SK-N-SH (cell line): ENCODE measurements at regions not wholly inside any gene's neighbourhood (a gene's known extent, or its start where the extent isn't known, plus 50 kb on each side); places are given as distances from the start of the nearest gene placed in this dataset.

ENCODE experiments used
- CTCF ChIA-PET: fragments of 300-600, 350-600 bp; formaldehyde crosslinking; extraction: SDS; loops from one replicate; lab custom pipeline; 2021; lab: Yijun Ruan, JAX
- POLR2A ChIA-PET: fragments of 350-600 bp; sonication (Branson Sonifier 250); formaldehyde crosslinking; extraction: SDS; loops from one replicate; lab custom pipeline; 2020; ENCODE audit warnings: antibody characterized with exemption, inconsistent platforms; lab: Yijun Ruan, JAX
- DNase-seq: peaks from one replicate; pipeline ENCODE4 v3.0.0; 2012
- H2AFZ ChIP-seq: fragments of 200-600 bp; sonication (generic); 2 replicates; pipeline ENCODE4 v1.8.1; 2016; ENCODE audit warnings: antibody characterized with exemption, mild to moderate bottlenecking, low read depth
- H3F3A ChIP-seq: fragments of 200-600 bp; sonication (generic); replicated peaks from 2 replicates; pipeline ENCODE3; 2016; ENCODE audit warnings: antibody characterized with exemption, mild to moderate bottlenecking; ENCODE audit not compliant: insufficient read depth
- H3K27ac ChIP-seq, 2 experiments: fragments of 200-500 bp in 1 of 2; fragments of 200-600 bp in 1 of 2; sonication (Bioruptor generic) in 1 of 2; sonication (generic), shearing (Covaris generic) in 1 of 2; 2 replicates each; pipeline versions ENCODE4 v1.5.1 to v1.6.1; 2014 to 2016; ENCODE audit warnings: low read depth in 2 of 2, inconsistent platforms in 1 of 2, low read length in 1 of 2, mild to moderate bottlenecking in 1 of 2, mixed read lengths in 1 of 2
- H3K27me3 ChIP-seq: fragments of 200-600 bp; sonication (generic), shearing (Covaris generic); 2 replicates; pipeline ENCODE4 v1.6.1; 2016; ENCODE audit warnings: mixed run types; ENCODE audit not compliant: insufficient read depth
- H3K36me3 ChIP-seq, 2 experiments: fragments of 200-500 bp in 1 of 2; fragments of 200-600 bp in 1 of 2; sonication (Bioruptor generic) in 1 of 2; sonication (generic) in 1 of 2; replicated peaks in 1 of 2; 2 replicates each; pipeline versions ENCODE3 to v1.5.1; 2014 to 2016; ENCODE audit warnings: low read length in 1 of 2, mild to moderate bottlenecking in 1 of 2; ENCODE audit not compliant: insufficient read depth in 2 of 2, control insufficient read depth in 1 of 2
- H3K4me1 ChIP-seq, 2 experiments: fragments of 200-500 bp in 1 of 2; fragments of 200-600 bp in 1 of 2; sonication (Bioruptor generic) in 1 of 2; sonication (generic), shearing (Covaris generic) in 1 of 2; 2 replicates each; pipeline versions ENCODE4 v1.5.1 to v1.6.1; 2014 to 2016; ENCODE audit warnings: low read depth in 1 of 2, low read length in 1 of 2, mixed run types in 1 of 2; ENCODE audit not compliant: insufficient read depth in 2 of 2, control insufficient read depth in 1 of 2
- H3K4me2 ChIP-seq: fragments of 200-600 bp; sonication (generic), shearing (Covaris generic); 2 replicates; pipeline ENCODE4 v1.6.1; 2017; ENCODE audit warnings: mixed run types
- H3K4me3 ChIP-seq, 2 experiments: fragments of 200-500 bp in 1 of 2; fragments of 200-600 bp in 1 of 2; sonication (Bioruptor generic) in 1 of 2; sonication (generic), shearing (Covaris generic) in 1 of 2; 2 replicates each; pipeline versions ENCODE4 v1.5.1 to v1.8.1; 2014 to 2016; ENCODE audit warnings: low read depth in 2 of 2, inconsistent platforms in 1 of 2, low read length in 1 of 2, mild to moderate bottlenecking in 1 of 2, mixed read lengths in 1 of 2, moderate library complexity in 1 of 2
- H3K79me2 ChIP-seq: fragments of 200-600 bp; sonication (generic); 2 replicates; pipeline ENCODE4 v1.8.1; 2017; ENCODE audit warnings: mild to moderate bottlenecking; ENCODE audit not compliant: insufficient read depth
- H3K9ac ChIP-seq: fragments of 200-600 bp; sonication (generic); 2 replicates; pipeline ENCODE4 v1.6.1; 2017; ENCODE audit warnings: mixed run types
- H3K9me2 ChIP-seq: fragments of 200-600 bp; sonication (generic); 2 replicates; pipeline ENCODE4 v1.6.1; 2017; ENCODE audit warnings: mixed run types
- H3K9me3 ChIP-seq: fragments of 200-600 bp; sonication (generic); 2 replicates; pipeline ENCODE4 v1.6.1; 2017; ENCODE audit warnings: mixed run types, mild to moderate bottlenecking, moderate library complexity
- H4K20me1 ChIP-seq: fragments of 200-600 bp; sonication (generic); 2 replicates; pipeline ENCODE4 v1.6.1; 2017; ENCODE audit warnings: mild to moderate bottlenecking, mixed run types; ENCODE audit not compliant: insufficient read depth
- ELF1 ChIP-seq: IDR thresholded peaks from 2 replicates; pipeline ENCODE4 v1.4.0; 2012
- EP300 ChIP-seq, 2 experiments: IDR thresholded peaks; 2 replicates each; pipeline versions ENCODE4 v1.4.0 to v1.6.1; 2012; ENCODE audit warnings: borderline replicate concordance in 1 of 2, low read depth in 1 of 2, low read length in 1 of 2
- FOSL2 ChIP-seq: IDR thresholded peaks from 2 replicates; pipeline ENCODE4 v1.4.0; 2012; ENCODE audit warnings: low read depth, mild to moderate bottlenecking, moderate library complexity, borderline replicate concordance
- FOXM1 ChIP-seq: IDR thresholded peaks from 2 replicates; pipeline ENCODE4 v1.4.0; 2012; ENCODE audit warnings: low read depth, mild to moderate bottlenecking
- GATA2 ChIP-seq: sonication (generic); formaldehyde crosslinking; IDR thresholded peaks from 2 replicates; pipeline ENCODE4 v1.5.0; 2020; ENCODE audit warnings: mild to moderate bottlenecking, missing genetic modification reagents
- JUND ChIP-seq: IDR thresholded peaks from 2 replicates; pipeline ENCODE4 v1.4.0; 2012
- NFIC ChIP-seq: IDR thresholded peaks from 2 replicates; pipeline ENCODE4 v1.4.0; 2012; ENCODE audit warnings: borderline replicate concordance
- NRF1 ChIP-seq: IDR thresholded peaks from 2 replicates; pipeline ENCODE4 v1.6.1; 2012; ENCODE audit warnings: low read depth, mild to moderate bottlenecking, low read length
- POLR2AphosphoS5 ChIP-seq: IDR thresholded peaks from 2 replicates; pipeline ENCODE4 v1.6.1; 2012; ENCODE audit warnings: low read depth, low read length
- RCOR1 ChIP-seq: fragments of 150-350 bp; IDR thresholded peaks from 2 replicates; pipeline ENCODE4 v1.6.1; 2017; ENCODE audit warnings: antibody characterized with exemption, low read length
- RXRA ChIP-seq: IDR thresholded peaks from 2 replicates; pipeline ENCODE4 v1.4.0; 2012; ENCODE audit warnings: low read depth, mild to moderate bottlenecking, borderline replicate concordance
- SIN3A ChIP-seq: IDR thresholded peaks from 2 replicates; pipeline ENCODE4 v1.6.1; 2012; ENCODE audit warnings: low read depth, mild to moderate bottlenecking, low read length, moderate library complexity, borderline replicate concordance
- TAF1 ChIP-seq: IDR thresholded peaks from 2 replicates; pipeline ENCODE4 v1.6.1; 2012; ENCODE audit warnings: low read depth, mild to moderate bottlenecking, low read length, moderate library complexity, borderline replicate concordance
- TCF12 ChIP-seq: IDR thresholded peaks from 2 replicates; pipeline ENCODE4 v1.4.0; 2012
- WGBS: methylation state at CpG from one replicate; pipeline ENCODE4 v1.1.6; 2017; ENCODE audit warnings: low lambda C conversion rate; 5-methylcytosine and 5-hydroxymethylcytosine counted together
- TF ChIP-seq, protein P1 (sequence below): IDR thresholded peaks from 2 replicates; pipeline ENCODE4; 2012
- TF ChIP-seq, protein P2 (sequence below): fragments of 150-350 bp; IDR thresholded peaks from 2 replicates; pipeline ENCODE4 v1.6.1; 2016; ENCODE audit warnings: mild to moderate bottlenecking, low read depth, low read length
- TF ChIP-seq, protein P3 (sequence below): IDR thresholded peaks from 2 replicates; pipeline ENCODE4 v1.4.0; 2012; ENCODE audit warnings: low read depth, borderline replicate concordance
- TF ChIP-seq, protein P4 (sequence below): IDR thresholded peaks from 2 replicates; pipeline ENCODE4 v1.6.1; 2012; ENCODE audit warnings: mild to moderate bottlenecking, low read depth, low read length, moderate library complexity

DNA sequence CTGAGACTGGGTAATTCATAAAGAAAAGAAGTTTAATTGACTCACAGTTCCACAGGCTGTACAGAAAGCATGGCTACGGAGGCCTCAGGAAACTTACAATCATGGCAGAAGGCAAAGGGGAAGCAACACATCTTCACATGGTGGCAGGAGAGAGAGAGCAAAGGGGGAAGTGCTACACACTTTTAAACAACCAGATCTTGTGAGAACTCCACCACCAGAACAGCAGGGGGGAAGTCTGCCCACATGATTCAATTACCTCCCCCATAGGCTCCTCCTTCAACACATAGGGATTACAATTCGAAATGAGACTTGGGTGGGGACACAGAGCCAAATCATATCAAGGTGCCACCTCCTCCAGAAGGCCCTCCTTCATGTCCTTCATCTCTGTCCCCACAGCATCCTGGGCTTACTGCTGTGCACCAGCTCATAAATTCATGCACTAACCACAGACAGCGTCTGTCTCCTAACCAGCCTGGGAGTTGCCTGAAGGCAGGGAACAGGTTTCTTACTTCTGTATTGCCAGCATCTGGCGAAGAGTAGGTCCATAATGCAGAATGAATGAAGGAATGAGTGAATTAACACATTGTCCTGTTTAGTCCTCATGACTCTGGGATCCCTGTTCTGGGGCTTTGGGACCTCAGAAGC lies 74.4 kb downstream of the WSB1 start:
- peaks cover 6% of the 10 kb centered on the region; the same call in 1 of the 2 replicates for H3K9me3 ChIP-seq
- H3K4me1 ChIP-seq, result peaks cover 6% of the 10 kb centered on the region in 2 experiments; a peak in 2 of 4 replicates
- WGBS, result 75% methylated on average over 4 of the region's 4 CpGs
- no peaks in the 10 kb centered on the region for H4K20me1 ChIP-seq
- TF ChIP-seq RCOR1, result no peak
- no peak for TF ChIP-seq SIN3A
- TF ChIP-seq ELF1, result no peak
- no peak for TF ChIP-seq FOXM1
- no peak for TF ChIP-seq GATA2 (CRISPR knock-in tag)
- TF ChIP-seq EP300 (IDR thresholded peaks at IDR 0.05; ENCODE audit: borderline replicate concordance in 1 of 2, low read depth in 1 of 2, low read length in 1 of 2), result no peak
- no peak for TF ChIP-seq TCF12
- TF ChIP-seq FOSL2, result no peak
- TF ChIP-seq NRF1, result no peak
- no peak for TF ChIP-seq RXRA
- TF ChIP-seq, protein P1, sequence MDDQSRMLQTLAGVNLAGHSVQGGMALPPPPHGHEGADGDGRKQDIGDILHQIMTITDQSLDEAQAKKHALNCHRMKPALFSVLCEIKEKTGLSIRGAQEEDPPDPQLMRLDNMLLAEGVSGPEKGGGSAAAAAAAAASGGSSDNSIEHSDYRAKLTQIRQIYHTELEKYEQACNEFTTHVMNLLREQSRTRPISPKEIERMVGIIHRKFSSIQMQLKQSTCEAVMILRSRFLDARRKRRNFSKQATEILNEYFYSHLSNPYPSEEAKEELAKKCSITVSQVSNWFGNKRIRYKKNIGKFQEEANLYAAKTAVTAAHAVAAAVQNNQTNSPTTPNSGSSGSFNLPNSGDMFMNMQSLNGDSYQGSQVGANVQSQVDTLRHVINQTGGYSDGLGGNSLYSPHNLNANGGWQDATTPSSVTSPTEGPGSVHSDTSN, result no peak
- TF ChIP-seq JUND, result no peak
- no peak for TF ChIP-seq TAF1
- TF ChIP-seq NFIC, result no peak
- TF ChIP-seq, protein P2, sequence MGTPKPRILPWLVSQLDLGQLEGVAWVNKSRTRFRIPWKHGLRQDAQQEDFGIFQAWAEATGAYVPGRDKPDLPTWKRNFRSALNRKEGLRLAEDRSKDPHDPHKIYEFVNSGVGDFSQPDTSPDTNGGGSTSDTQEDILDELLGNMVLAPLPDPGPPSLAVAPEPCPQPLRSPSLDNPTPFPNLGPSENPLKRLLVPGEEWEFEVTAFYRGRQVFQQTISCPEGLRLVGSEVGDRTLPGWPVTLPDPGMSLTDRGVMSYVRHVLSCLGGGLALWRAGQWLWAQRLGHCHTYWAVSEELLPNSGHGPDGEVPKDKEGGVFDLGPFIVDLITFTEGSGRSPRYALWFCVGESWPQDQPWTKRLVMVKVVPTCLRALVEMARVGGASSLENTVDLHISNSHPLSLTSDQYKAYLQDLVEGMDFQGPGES, result no peak
- TF ChIP-seq, protein P3, sequence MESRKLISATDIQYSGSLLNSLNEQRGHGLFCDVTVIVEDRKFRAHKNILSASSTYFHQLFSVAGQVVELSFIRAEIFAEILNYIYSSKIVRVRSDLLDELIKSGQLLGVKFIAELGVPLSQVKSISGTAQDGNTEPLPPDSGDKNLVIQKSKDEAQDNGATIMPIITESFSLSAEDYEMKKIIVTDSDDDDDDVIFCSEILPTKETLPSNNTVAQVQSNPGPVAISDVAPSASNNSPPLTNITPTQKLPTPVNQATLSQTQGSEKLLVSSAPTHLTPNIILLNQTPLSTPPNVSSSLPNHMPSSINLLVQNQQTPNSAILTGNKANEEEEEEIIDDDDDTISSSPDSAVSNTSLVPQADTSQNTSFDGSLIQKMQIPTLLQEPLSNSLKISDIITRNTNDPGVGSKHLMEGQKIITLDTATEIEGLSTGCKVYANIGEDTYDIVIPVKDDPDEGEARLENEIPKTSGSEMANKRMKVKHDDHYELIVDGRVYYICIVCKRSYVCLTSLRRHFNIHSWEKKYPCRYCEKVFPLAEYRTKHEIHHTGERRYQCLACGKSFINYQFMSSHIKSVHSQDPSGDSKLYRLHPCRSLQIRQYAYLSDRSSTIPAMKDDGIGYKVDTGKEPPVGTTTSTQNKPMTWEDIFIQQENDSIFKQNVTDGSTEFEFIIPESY, result no peak
- TF ChIP-seq, protein P4, sequence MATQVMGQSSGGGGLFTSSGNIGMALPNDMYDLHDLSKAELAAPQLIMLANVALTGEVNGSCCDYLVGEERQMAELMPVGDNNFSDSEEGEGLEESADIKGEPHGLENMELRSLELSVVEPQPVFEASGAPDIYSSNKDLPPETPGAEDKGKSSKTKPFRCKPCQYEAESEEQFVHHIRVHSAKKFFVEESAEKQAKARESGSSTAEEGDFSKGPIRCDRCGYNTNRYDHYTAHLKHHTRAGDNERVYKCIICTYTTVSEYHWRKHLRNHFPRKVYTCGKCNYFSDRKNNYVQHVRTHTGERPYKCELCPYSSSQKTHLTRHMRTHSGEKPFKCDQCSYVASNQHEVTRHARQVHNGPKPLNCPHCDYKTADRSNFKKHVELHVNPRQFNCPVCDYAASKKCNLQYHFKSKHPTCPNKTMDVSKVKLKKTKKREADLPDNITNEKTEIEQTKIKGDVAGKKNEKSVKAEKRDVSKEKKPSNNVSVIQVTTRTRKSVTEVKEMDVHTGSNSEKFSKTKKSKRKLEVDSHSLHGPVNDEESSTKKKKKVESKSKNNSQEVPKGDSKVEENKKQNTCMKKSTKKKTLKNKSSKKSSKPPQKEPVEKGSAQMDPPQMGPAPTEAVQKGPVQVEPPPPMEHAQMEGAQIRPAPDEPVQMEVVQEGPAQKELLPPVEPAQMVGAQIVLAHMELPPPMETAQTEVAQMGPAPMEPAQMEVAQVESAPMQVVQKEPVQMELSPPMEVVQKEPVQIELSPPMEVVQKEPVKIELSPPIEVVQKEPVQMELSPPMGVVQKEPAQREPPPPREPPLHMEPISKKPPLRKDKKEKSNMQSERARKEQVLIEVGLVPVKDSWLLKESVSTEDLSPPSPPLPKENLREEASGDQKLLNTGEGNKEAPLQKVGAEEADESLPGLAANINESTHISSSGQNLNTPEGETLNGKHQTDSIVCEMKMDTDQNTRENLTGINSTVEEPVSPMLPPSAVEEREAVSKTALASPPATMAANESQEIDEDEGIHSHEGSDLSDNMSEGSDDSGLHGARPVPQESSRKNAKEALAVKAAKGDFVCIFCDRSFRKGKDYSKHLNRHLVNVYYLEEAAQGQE, result no peak
- no peak for TF ChIP-seq POLR2AphosphoS5
- no peaks in the 10 kb centered on the region for H3K36me3 ChIP-seq
- H3K9ac ChIP-seq, result no peak overlapping the region
- H3K4me3 ChIP-seq, result no peak overlapping the region
- H3K9me2 ChIP-seq, result no peaks in the 10 kb centered on the region
- H3K4me2 ChIP-seq, result no peak overlapping the region
- no peaks in the 10 kb centered on the region for H3K27me3 ChIP-seq
- POLR2A ChIA-PET, result no interaction called here
- CTCF ChIA-PET, result interaction anchor here (4.9 kb wide), 1 partner anchor 12 kb away, joined by 37 read pairs; no protein-coding TSS in a partner anchor
- H3K79me2 ChIP-seq, result no peaks in the 10 kb centered on the region
- no peak overlapping the region for H3K27ac ChIP-seq
- peaks cover 16% of the 10 kb centered on the region for H3F3A ChIP-seq
- no peak overlapping the region for H2AFZ ChIP-seq
- no peak for DNase-seq
